ENCODE measurements at regions not wholly inside any gene's neighbourhood (a gene's known extent, or its start where the extent isn't known, plus 50 kb on each side); places are given as distances from the start of the nearest gene placed in this dataset.

DNA sequence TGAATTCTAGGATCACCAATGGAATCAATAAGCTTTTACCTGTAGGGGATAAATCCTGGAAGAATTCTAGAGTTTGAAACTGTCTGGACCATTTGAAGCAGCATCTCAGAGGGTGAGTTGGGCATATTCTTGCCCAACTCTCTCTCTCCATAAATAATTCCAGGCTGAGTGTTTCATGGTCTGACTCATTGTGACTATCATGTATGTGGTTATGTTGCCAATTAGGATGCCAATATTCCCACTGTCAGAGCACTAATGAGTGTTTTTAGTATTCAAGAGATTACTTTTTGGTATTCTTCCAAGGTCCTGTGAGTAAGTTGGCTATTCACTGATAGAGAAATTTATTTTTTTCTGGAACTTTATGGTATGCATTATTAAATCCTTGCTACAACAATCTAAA is 456.9 kb downstream of the TOX3 start:
- H3K27ac ChIP-seq = no peak overlapping the region
- no peak for TF ChIP-seq ZFX (IDR thresholded peaks at IDR 0.05; ENCODE audit: borderline replicate concordance)
- TF ChIP-seq, protein P1, sequence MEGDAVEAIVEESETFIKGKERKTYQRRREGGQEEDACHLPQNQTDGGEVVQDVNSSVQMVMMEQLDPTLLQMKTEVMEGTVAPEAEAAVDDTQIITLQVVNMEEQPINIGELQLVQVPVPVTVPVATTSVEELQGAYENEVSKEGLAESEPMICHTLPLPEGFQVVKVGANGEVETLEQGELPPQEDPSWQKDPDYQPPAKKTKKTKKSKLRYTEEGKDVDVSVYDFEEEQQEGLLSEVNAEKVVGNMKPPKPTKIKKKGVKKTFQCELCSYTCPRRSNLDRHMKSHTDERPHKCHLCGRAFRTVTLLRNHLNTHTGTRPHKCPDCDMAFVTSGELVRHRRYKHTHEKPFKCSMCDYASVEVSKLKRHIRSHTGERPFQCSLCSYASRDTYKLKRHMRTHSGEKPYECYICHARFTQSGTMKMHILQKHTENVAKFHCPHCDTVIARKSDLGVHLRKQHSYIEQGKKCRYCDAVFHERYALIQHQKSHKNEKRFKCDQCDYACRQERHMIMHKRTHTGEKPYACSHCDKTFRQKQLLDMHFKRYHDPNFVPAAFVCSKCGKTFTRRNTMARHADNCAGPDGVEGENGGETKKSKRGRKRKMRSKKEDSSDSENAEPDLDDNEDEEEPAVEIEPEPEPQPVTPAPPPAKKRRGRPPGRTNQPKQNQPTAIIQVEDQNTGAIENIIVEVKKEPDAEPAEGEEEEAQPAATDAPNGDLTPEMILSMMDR (IDR thresholded peaks at IDR 0.05) = no peak

DNA sequence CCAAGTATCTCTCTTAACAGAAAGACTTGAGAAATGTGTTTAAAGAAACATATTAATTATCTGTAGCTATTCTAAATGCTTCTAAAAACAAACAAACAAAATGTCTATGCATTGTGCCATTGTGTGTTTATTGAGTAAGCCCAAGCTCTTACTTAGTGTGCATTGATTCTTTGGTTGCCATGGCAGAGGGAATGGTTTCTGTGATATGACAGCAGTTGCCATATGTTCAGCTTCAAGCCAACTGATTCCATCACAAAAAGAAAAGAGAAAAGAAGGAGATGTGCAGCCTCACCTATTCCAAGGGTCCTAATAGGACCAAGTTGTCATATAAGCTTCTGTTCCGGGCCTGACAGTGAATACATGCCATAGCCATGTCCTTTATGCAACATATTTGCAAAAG is 457.5 kb downstream of the TOX3 start:
- TF ChIP-seq, protein P1 (IDR thresholded peaks at IDR 0.05) = no peak
- no peak for TF ChIP-seq ZFX (IDR thresholded peaks at IDR 0.05; ENCODE audit: borderline replicate concordance)
- no peak overlapping the region for H3K27ac ChIP-seq

DNA sequence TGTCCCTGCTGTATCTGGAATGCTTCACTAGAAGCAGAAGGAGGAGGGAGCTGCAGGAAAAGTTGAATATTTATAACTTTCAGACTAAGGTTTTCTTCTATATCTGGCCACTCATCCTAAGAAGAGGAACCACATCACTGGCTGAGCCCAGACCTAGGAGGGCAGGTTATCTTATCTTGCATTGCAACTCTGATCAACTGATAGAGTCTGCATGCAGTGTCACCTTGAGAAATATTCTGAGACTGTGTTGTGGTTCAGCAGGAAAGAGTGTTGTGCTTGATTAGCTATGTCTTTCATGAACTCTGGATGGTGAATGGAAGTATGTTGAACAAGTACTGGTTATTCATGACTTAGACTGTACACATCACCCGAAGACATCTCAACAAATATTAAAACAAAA is 460.0 kb downstream of the TOX3 start:
- no peak overlapping the region for H3K27ac ChIP-seq
- TF ChIP-seq, protein P1 (IDR thresholded peaks at IDR 0.05) = no peak
- no peak for TF ChIP-seq ZFX (IDR thresholded peaks at IDR 0.05; ENCODE audit: borderline replicate concordance)

DNA sequence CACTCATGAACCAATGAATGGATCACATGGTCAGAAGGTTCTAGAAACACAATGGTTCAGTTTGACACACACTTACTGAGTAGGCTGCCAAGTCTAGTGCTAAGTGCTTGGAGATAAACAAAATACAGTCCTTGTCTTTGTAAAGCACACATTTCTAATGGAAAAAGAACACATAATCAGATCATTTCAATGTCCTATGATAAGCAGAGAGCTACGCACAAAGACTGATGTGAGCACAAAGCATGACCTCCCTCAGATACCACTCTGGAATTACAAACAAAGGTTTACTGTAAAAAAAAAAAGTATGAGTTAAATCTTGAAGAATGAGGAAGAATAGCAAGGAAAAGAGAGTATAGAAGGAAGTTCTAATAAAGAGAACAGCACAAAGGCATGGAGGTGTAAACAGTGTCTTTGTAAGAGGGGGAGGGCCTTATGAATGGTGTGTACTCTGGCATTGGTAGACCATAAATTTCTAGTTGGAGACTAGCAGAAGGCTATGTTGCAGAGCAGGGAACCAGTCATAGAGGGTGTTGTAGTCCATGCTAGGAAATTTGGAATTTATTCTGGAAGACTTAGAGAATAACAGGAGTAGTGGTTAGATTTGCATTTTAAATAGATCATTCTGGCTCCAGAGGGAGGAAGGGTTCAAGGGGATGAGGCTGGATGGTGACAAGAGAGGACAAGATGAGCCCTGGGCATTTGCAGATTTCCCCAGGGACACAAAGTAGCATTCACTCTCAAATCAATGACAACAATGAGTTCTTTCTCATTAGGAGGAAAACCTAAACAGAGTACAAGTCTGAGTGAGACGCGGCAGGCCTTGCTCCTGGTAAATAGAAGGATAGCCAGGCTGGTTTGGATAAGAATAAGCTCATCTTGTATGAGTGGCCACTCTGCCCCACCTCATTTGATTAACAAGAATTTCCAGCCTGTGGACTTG is 468.0 kb downstream of the TOX3 start:
- TF ChIP-seq ZFX (IDR thresholded peaks at IDR 0.05; ENCODE audit: borderline replicate concordance) = no peak
- TF ChIP-seq, protein P1 (IDR thresholded peaks at IDR 0.05) = no peak
- H3K27ac ChIP-seq = no peak overlapping the region

DNA sequence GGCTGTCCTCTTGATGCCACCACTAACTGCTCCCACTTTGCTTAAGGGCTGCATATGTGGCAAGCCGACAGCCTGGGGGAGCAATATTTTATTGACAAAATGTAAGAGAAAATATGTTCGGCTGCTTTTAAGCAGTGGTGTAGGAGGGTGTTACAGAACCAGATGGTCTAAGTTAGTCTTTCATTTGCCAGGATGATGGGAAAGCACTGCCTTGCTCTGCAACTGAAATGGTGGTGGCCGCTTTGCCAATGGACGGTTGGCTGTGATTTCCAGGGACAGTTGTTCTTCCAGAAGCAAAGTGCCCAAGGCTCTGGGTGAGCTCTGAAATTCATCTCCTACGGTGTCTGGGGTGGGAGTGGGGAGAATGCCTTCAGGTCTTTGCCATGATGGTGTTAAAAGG is 469.3 kb downstream of the TOX3 start:
- H3K27ac ChIP-seq = no peak overlapping the region
- no peak for TF ChIP-seq ZFX (IDR thresholded peaks at IDR 0.05; ENCODE audit: borderline replicate concordance)
- TF ChIP-seq, protein P1 (IDR thresholded peaks at IDR 0.05) = no peak

DNA sequence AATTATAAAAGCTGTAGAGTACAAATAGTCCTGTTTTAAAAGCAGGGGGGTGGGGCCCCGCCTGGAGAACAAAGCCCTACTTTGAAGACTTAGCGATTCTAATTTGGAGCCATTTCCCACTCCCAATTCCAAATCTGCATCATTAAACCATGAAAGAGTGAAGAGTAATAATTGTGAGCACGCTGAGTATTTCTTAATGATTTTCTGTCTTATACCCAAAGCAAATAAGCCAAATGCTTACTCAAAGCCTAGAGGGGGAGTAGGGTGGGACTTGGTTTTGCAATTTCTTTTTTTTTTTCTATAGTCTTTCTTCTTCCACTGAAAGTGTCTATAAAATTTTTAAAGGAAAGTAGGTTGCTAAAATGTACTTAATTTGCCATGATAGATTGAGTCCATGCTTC is 470.1 kb downstream of the TOX3 start:
- TF ChIP-seq, protein P1 (IDR thresholded peaks at IDR 0.05) = no peak
- TF ChIP-seq ZFX (IDR thresholded peaks at IDR 0.05; ENCODE audit: borderline replicate concordance) = no peak
- no peak overlapping the region for H3K27ac ChIP-seq

DNA sequence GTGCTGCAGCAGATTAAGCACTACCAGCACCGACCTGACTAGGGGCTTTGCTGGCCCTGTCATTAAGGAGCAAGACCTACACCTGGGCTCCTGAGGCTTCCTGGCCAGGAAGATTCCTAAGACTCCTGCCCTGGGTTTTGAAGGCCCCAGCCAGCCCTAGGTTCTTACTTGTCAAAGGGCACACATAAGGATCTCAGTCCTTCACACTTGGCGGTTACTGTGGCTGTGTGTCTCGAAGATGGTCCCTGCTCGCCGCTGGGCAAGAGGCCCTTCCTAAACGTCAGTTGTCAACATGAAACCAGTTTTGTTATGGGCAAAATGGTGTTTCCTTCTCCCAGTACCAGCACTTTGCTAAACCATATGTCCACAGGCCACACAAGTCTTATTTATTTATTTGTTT is 470.6 kb downstream of the TOX3 start:
- H3K27ac ChIP-seq = no peak overlapping the region
- no peak for TF ChIP-seq ZFX (IDR thresholded peaks at IDR 0.05; ENCODE audit: borderline replicate concordance)
- TF ChIP-seq, protein P1 (IDR thresholded peaks at IDR 0.05) = no peak
